WTC11 (cell line): ENCODE measurements at regions not wholly inside any gene's neighbourhood (a gene's known extent, or its start where the extent isn't known, plus 50 kb on each side); places are given as distances from the start of the nearest gene placed in this dataset.

ENCODE experiments used
- ATAC-seq: fragments of 200-7000 bp; cut with Tn5 transposase; 2 replicates; pipeline ENCODE4 v1.10.0; 2021; ENCODE audit warnings: mild to moderate bottlenecking, moderate library complexity
- CTCF ChIA-PET: fragments of 300-600 bp; sonication (Branson Sonifier 250); formaldehyde crosslinking; loops from one replicate; lab custom pipeline; 2021; ENCODE audit warnings: antibody characterized with exemption; lab: Charles Lee
- POLR2A ChIA-PET: fragments of 350-600 bp; sonication (Branson Sonifier 250); formaldehyde crosslinking; loops from one replicate; lab custom pipeline; 2021; ENCODE audit warnings: antibody characterized with exemption; lab: Charles Lee
- DNase-seq: peaks from one replicate; pipeline ENCODE4 v3.0.0; 2021; ENCODE audit warnings: low spot score
- H3K27ac Mint-ChIP-seq: 2 replicates; pipeline ENCODE4 v1.8.0; 2021; ENCODE audit warnings: mixed read lengths
- H3K27me3 Mint-ChIP-seq: 2 replicates; pipeline ENCODE4 v1.8.0; 2021; ENCODE audit warnings: low read depth, mild to moderate bottlenecking, moderate library complexity, mixed read lengths
- H3K36me3 Mint-ChIP-seq: 2 replicates; pipeline ENCODE4 v1.8.0; 2021; ENCODE audit warnings: mixed read lengths
- H3K4me1 Mint-ChIP-seq: 2 replicates; pipeline ENCODE4 v1.8.0; 2022; ENCODE audit warnings: mixed read lengths
- H3K4me3 Mint-ChIP-seq: 2 replicates; pipeline ENCODE4 v1.8.0; 2021; ENCODE audit warnings: mild to moderate bottlenecking, moderate library complexity, mixed read lengths
- H3K9me3 Mint-ChIP-seq: 2 replicates; pipeline ENCODE4 v1.8.0; 2021; ENCODE audit warnings: mixed read lengths
- CTCF ChIP-seq: fragments of 200-600 bp; IDR thresholded peaks from 2 replicates; pipeline ENCODE4 v1.8.0; 2022; ENCODE audit warnings: antibody characterized with exemption
- E2F4 ChIP-seq: sonication (generic); formaldehyde crosslinking; IDR thresholded peaks from 2 replicates; pipeline ENCODE4 v1.8.1; 2022; ENCODE audit warnings: low read depth, mild to moderate bottlenecking, moderate library complexity, missing genetic modification reagents, borderline replicate concordance
- ELF4 ChIP-seq: sonication (generic); formaldehyde crosslinking; IDR thresholded peaks from 2 replicates; pipeline ENCODE4 v1.8.1; 2022; ENCODE audit warnings: low read depth, mild to moderate bottlenecking, moderate library complexity, missing genetic modification reagents
- EMX1 ChIP-seq: fragments of 250-450 bp; sonication (Bioruptor Pico); IDR thresholded peaks from 2 replicates; pipeline ENCODE4 v1.8.0; 2021; ENCODE audit warnings: mild to moderate bottlenecking
- ESRRA ChIP-seq: sonication (generic); formaldehyde crosslinking; IDR thresholded peaks from 2 replicates; pipeline ENCODE4 v1.8.1; 2022; ENCODE audit warnings: mild to moderate bottlenecking, missing genetic modification reagents, borderline replicate concordance
- GABPB1 ChIP-seq: sonication (generic); formaldehyde crosslinking; IDR thresholded peaks from 2 replicates; pipeline ENCODE4 v1.8.1; 2023; ENCODE audit warnings: mild to moderate bottlenecking, missing genetic modification reagents
- GRHL2 ChIP-seq: fragments of 250-450 bp; sonication (Bioruptor Pico); IDR thresholded peaks from 2 replicates; pipeline ENCODE4 v1.8.0; 2022; ENCODE audit warnings: mild to moderate bottlenecking, moderate library complexity; ENCODE audit not compliant: insufficient replicate concordance, severe bottlenecking
- GTF2I ChIP-seq: fragments of 250-450 bp; sonication (Bioruptor Pico); conservative IDR thresholded peaks from 2 replicates; pipeline ENCODE4 v1.4.0; 2021; ENCODE audit warnings: mild to moderate bottlenecking
- HMGXB4 ChIP-seq: sonication (generic); formaldehyde crosslinking; IDR thresholded peaks from 2 replicates; pipeline ENCODE4 v1.8.1; 2023; ENCODE audit warnings: mild to moderate bottlenecking, moderate library complexity, missing genetic modification reagents
- JAZF1 ChIP-seq: fragments of 250-450 bp; sonication (Bioruptor Pico); IDR thresholded peaks from 2 replicates; pipeline ENCODE4 v1.9.0; 2021; ENCODE audit warnings: moderate library complexity, mild to moderate bottlenecking, inconsistent platforms
- NFATC4 ChIP-seq: fragments of 250-450 bp; sonication (Bioruptor Pico); IDR thresholded peaks from 2 replicates; pipeline ENCODE4 v1.9.0; 2021; ENCODE audit warnings: mild to moderate bottlenecking
- NFE2L1 ChIP-seq: sonication (generic); formaldehyde crosslinking; IDR thresholded peaks from 2 replicates; pipeline ENCODE4 v1.8.1; 2023; ENCODE audit warnings: missing genetic modification reagents
- NR1H2 ChIP-seq: sonication (generic); formaldehyde crosslinking; IDR thresholded peaks from 2 replicates; pipeline ENCODE4 v1.9.0; 2021; ENCODE audit warnings: mild to moderate bottlenecking, moderate library complexity, missing genetic modification reagents
- PRRX2 ChIP-seq: fragments of 250-450 bp; sonication (Bioruptor Pico); IDR thresholded peaks from 2 replicates; pipeline ENCODE4 v1.8.0; 2021; ENCODE audit warnings: mild to moderate bottlenecking
- TEAD4 ChIP-seq: sonication (generic); formaldehyde crosslinking; IDR thresholded peaks from 2 replicates; pipeline ENCODE4 v1.8.0; 2022; ENCODE audit warnings: mild to moderate bottlenecking, missing genetic modification reagents
- ZNF317 ChIP-seq: sonication (generic); formaldehyde crosslinking; IDR thresholded peaks from 2 replicates; pipeline ENCODE4 v1.8.1; 2023; ENCODE audit warnings: low read depth, mild to moderate bottlenecking, moderate library complexity, missing genetic modification reagents, borderline replicate concordance
- ZNF425 ChIP-seq: fragments of 250-450 bp; sonication (Bioruptor Pico); conservative IDR thresholded peaks from 2 replicates; pipeline ENCODE4 v1.9.0; 2021; ENCODE audit warnings: mild to moderate bottlenecking
- TF ChIP-seq, protein P1 (sequence below): sonication (generic); formaldehyde crosslinking; IDR thresholded peaks from 2 replicates; pipeline ENCODE4 v1.8.0; 2023; ENCODE audit warnings: missing genetic modification reagents, mild to moderate bottlenecking, borderline replicate concordance

- TF ChIP-seq HMGXB4 (CRISPR knock-in tag), result no peak
- TF ChIP-seq E2F4 (CRISPR knock-in tag), result no peak
- no peak for TF ChIP-seq TEAD4 (CRISPR knock-in tag)
- no peak for TF ChIP-seq NFE2L1 (CRISPR knock-in tag)
- no peak for TF ChIP-seq GTF2I
- no peak for TF ChIP-seq ELF4 (CRISPR knock-in tag)
- no peak for TF ChIP-seq PRRX2 (CRISPR knock-in tag)
- TF ChIP-seq ZNF425 (CRISPR knock-in tag), result no peak
- no peak for TF ChIP-seq NR1H2 (CRISPR knock-in tag)
- no peak for TF ChIP-seq JAZF1 (CRISPR knock-in tag)
- no peak for TF ChIP-seq GABPB1 (CRISPR knock-in tag)
- no peak for TF ChIP-seq ESRRA (CRISPR knock-in tag)
- no peak for TF ChIP-seq GRHL2 (CRISPR knock-in tag)
- TF ChIP-seq ZNF317 (CRISPR knock-in tag), result no peak
- TF ChIP-seq EMX1 (CRISPR knock-in tag), result no peak
- no peak for TF ChIP-seq NFATC4 (CRISPR knock-in tag)
- TF ChIP-seq, protein P1, sequence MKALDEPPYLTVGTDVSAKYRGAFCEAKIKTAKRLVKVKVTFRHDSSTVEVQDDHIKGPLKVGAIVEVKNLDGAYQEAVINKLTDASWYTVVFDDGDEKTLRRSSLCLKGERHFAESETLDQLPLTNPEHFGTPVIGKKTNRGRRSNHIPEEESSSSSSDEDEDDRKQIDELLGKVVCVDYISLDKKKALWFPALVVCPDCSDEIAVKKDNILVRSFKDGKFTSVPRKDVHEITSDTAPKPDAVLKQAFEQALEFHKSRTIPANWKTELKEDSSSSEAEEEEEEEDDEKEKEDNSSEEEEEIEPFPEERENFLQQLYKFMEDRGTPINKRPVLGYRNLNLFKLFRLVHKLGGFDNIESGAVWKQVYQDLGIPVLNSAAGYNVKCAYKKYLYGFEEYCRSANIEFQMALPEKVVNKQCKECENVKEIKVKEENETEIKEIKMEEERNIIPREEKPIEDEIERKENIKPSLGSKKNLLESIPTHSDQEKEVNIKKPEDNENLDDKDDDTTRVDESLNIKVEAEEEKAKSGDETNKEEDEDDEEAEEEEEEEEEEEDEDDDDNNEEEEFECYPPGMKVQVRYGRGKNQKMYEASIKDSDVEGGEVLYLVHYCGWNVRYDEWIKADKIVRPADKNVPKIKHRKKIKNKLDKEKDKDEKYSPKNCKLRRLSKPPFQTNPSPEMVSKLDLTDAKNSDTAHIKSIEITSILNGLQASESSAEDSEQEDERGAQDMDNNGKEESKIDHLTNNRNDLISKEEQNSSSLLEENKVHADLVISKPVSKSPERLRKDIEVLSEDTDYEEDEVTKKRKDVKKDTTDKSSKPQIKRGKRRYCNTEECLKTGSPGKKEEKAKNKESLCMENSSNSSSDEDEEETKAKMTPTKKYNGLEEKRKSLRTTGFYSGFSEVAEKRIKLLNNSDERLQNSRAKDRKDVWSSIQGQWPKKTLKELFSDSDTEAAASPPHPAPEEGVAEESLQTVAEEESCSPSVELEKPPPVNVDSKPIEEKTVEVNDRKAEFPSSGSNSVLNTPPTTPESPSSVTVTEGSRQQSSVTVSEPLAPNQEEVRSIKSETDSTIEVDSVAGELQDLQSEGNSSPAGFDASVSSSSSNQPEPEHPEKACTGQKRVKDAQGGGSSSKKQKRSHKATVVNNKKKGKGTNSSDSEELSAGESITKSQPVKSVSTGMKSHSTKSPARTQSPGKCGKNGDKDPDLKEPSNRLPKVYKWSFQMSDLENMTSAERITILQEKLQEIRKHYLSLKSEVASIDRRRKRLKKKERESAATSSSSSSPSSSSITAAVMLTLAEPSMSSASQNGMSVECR (CRISPR knock-in tag), result no peak
- no peak for TF ChIP-seq CTCF
- ATAC-seq (no peak), DNase-seq (no peak)
- ChIA-PET POLR2A (no interaction called here), CTCF (interaction anchor here (0.6 to 0.7 kb wide), 2 partner anchors 25 to 153 kb away, joined by 3 read pairs; no protein-coding TSS in a partner anchor)
- no peak overlapping the region for H3K4me3 Mint-ChIP-seq
- H3K27me3 Mint-ChIP-seq, result no peaks in the 10 kb centered on the region
- no peaks in the 10 kb centered on the region for H3K36me3 Mint-ChIP-seq
- H3K27ac Mint-ChIP-seq, result no peak overlapping the region
- H3K9me3 Mint-ChIP-seq, result peaks cover 6% of the 10 kb centered on the region
- no peaks in the 10 kb centered on the region for H3K4me1 Mint-ChIP-seq
Measured at GRCh38 chr5:106417163-106417562, 1253.6 kb downstream of the EFNA5 start.
